ENCODE measurements at regions not wholly inside any gene's neighbourhood (a gene's known extent, or its start where the extent isn't known, plus 50 kb on each side); places are given as distances from the start of the nearest gene placed in this dataset.

GRCh38 chr20:24862186-24862585 is 86.9 kb upstream of the CST7 start:
- Histone ChIP-seq H3K36me3 (replicated peaks in 1 of 2; ENCODE audit: control insufficient read depth in 2 of 2, insufficient read depth in 2 of 2, low read length in 2 of 2) (no peaks in the 10 kb centered on the region), H3K4ac (ENCODE audit: low read length) (no peak overlapping the region), H2AK5ac (ENCODE audit: low read depth, low read length) (no peak overlapping the region), H3K4me1 (ENCODE audit: control insufficient read depth in 2 of 2, insufficient read depth in 1 of 2, low read depth in 1 of 2, low read length in 2 of 2) (no peaks in the 10 kb centered on the region), H3K27ac (replicated peaks; ENCODE audit: low read length) (no peak overlapping the region), H3K4me3 (ENCODE audit: low read length in 2 of 2) (no peak overlapping the region), H3K9ac (ENCODE audit: low read depth, low read length, poor library complexity) (no peak overlapping the region), H2AFZ (ENCODE audit: low read length) (no peak overlapping the region), H3K79me1 (ENCODE audit: low read depth, low read length) (no peaks in the 10 kb centered on the region), H3K9me3 (replicated peaks in 1 of 2; ENCODE audit: control insufficient read depth in 2 of 2, insufficient read depth in 1 of 2, low read depth in 1 of 2, low read length in 2 of 2) (peaks cover 3 to 30% of the 10 kb centered on the region in 2 donors), H2BK5ac (ENCODE audit: low read length) (no peak overlapping the region), H3K18ac (ENCODE audit: low read length) (no peak overlapping the region), H2BK120ac (ENCODE audit: low read depth, low read length) (no peak overlapping the region), H4K8ac (ENCODE audit: low read depth, low read length) (no peak overlapping the region), H4K91ac (ENCODE audit: low read depth, low read length, poor library complexity) (no peak overlapping the region), H3K4me2 (ENCODE audit: insufficient read depth, low read length, poor library complexity, severe bottlenecking) (no peak overlapping the region), H3K27me3 (ENCODE audit: control insufficient read depth in 3 of 3, insufficient read depth in 3 of 3, low read depth in 1 of 3, low read length in 3 of 3) (peaks cover 0 to 2% (median 0%) of the 10 kb centered on the region in 3 experiments), H2BK12ac (ENCODE audit: low read length) (no peak overlapping the region), H3K23ac (ENCODE audit: low read depth, low read length, poor library complexity) (no peak overlapping the region), H3K14ac (ENCODE audit: low read length) (no peak overlapping the region), H2BK15ac (ENCODE audit: low read length) (no peak overlapping the region)
- DNase-seq (ENCODE audit: low spot score) = no peak
- no CpG with 5 or more reads among the region's 4 CpGs for WGBS, 2 donors (ENCODE audit: extremely low coverage in 2 of 2, insufficient read length in 2 of 2, insufficient replicate concordance in 1 of 2)

- Histone ChIP-seq H3K9me3 (replicated peaks in 1 of 2; ENCODE audit: control insufficient read depth in 2 of 2, insufficient read depth in 1 of 2, low read depth in 1 of 2, low read length in 2 of 2) (peaks cover 3 to 29% of the 10 kb centered on the region in 2 donors), H3K18ac (ENCODE audit: low read length) (peak overlapping the region; percentile 29), H2BK5ac (ENCODE audit: low read length) (no peak overlapping the region), H2BK15ac (ENCODE audit: low read length) (no peak overlapping the region), H2BK12ac (ENCODE audit: low read length) (no peak overlapping the region), H2AFZ (ENCODE audit: low read length) (no peak overlapping the region), H3K27ac (replicated peaks; ENCODE audit: low read length) (no peak overlapping the region), H2AK5ac (ENCODE audit: low read depth, low read length) (no peak overlapping the region), H3K4me3 (ENCODE audit: low read length in 2 of 2) (no peak overlapping the region), H3K9ac (ENCODE audit: low read depth, low read length, poor library complexity) (no peak overlapping the region), H4K8ac (ENCODE audit: low read depth, low read length) (no peak overlapping the region), H3K79me1 (ENCODE audit: low read depth, low read length) (no peaks in the 10 kb centered on the region), H3K14ac (ENCODE audit: low read length) (no peak overlapping the region), H3K4ac (ENCODE audit: low read length) (no peak overlapping the region), H4K91ac (ENCODE audit: low read depth, low read length, poor library complexity) (no peak overlapping the region), H3K4me2 (ENCODE audit: insufficient read depth, low read length, poor library complexity, severe bottlenecking) (no peak overlapping the region), H2BK120ac (ENCODE audit: low read depth, low read length) (no peak overlapping the region), H3K23ac (ENCODE audit: low read depth, low read length, poor library complexity) (no peak overlapping the region), H3K36me3 (replicated peaks in 1 of 2; ENCODE audit: control insufficient read depth in 2 of 2, insufficient read depth in 2 of 2, low read length in 2 of 2) (no peaks in the 10 kb centered on the region), H3K27me3 (ENCODE audit: control insufficient read depth in 3 of 3, insufficient read depth in 3 of 3, low read depth in 1 of 3, low read length in 3 of 3) (no peaks in the 10 kb centered on the region), H3K4me1 (ENCODE audit: control insufficient read depth in 2 of 2, insufficient read depth in 1 of 2, low read depth in 1 of 2, low read length in 2 of 2) (no peaks in the 10 kb centered on the region)
- no peak for DNase-seq (ENCODE audit: low spot score)
- WGBS, 2 donors (ENCODE audit: extremely low coverage in 2 of 2, insufficient read length in 2 of 2, insufficient replicate concordance in 1 of 2) = no CpG with 5 or more reads among the region's 6 CpGs
Measured at GRCh38 chr20:24862606-24863005, 86.5 kb upstream of the CST7 start.

GRCh38 chr20:24863356-24863755 is 85.7 kb upstream of the CST7 start:
- Histone ChIP-seq H3K79me1 (ENCODE audit: low read depth, low read length) (no peaks in the 10 kb centered on the region), H3K9ac (ENCODE audit: low read depth, low read length, poor library complexity) (no peak overlapping the region), H3K27me3 (ENCODE audit: control insufficient read depth in 3 of 3, insufficient read depth in 3 of 3, low read depth in 1 of 3, low read length in 3 of 3) (no peaks in the 10 kb centered on the region), H2BK12ac (ENCODE audit: low read length) (no peak overlapping the region), H3K4me2 (ENCODE audit: insufficient read depth, low read length, poor library complexity, severe bottlenecking) (no peak overlapping the region), H2BK15ac (ENCODE audit: low read length) (no peak overlapping the region), H3K14ac (ENCODE audit: low read length) (no peak overlapping the region), H2AFZ (ENCODE audit: low read length) (no peak overlapping the region), H3K4me1 (ENCODE audit: control insufficient read depth in 2 of 2, insufficient read depth in 1 of 2, low read depth in 1 of 2, low read length in 2 of 2) (no peaks in the 10 kb centered on the region), H3K36me3 (replicated peaks in 1 of 2; ENCODE audit: control insufficient read depth in 2 of 2, insufficient read depth in 2 of 2, low read length in 2 of 2) (no peaks in the 10 kb centered on the region), H3K18ac (ENCODE audit: low read length) (no peak overlapping the region), H2BK5ac (ENCODE audit: low read length) (no peak overlapping the region), H2BK120ac (ENCODE audit: low read depth, low read length) (no peak overlapping the region), H2AK5ac (ENCODE audit: low read depth, low read length) (no peak overlapping the region), H3K9me3 (replicated peaks in 1 of 2; ENCODE audit: control insufficient read depth in 2 of 2, insufficient read depth in 1 of 2, low read depth in 1 of 2, low read length in 2 of 2) (peaks cover 3 to 26% of the 10 kb centered on the region in 2 donors), H4K8ac (ENCODE audit: low read depth, low read length) (no peak overlapping the region), H3K23ac (ENCODE audit: low read depth, low read length, poor library complexity) (no peak overlapping the region), H3K4ac (ENCODE audit: low read length) (no peak overlapping the region), H4K91ac (ENCODE audit: low read depth, low read length, poor library complexity) (no peak overlapping the region), H3K27ac (replicated peaks; ENCODE audit: low read length) (no peak overlapping the region), H3K4me3 (ENCODE audit: low read length in 2 of 2) (no peak overlapping the region)
- DNase-seq (ENCODE audit: low spot score) = no peak
- no CpG with 5 or more reads among the region's 2 CpGs for WGBS, 2 donors (ENCODE audit: extremely low coverage in 2 of 2, insufficient read length in 2 of 2, insufficient replicate concordance in 1 of 2)

GRCh38 chr20:24866008-24866407 is 83.1 kb upstream of the CST7 start:
- H3K4ac ChIP-seq (ENCODE audit: low read length) = no peak overlapping the region
- peaks cover 0 to 4% of the 10 kb centered on the region in 2 donors for H3K4me1 ChIP-seq (ENCODE audit: control insufficient read depth in 2 of 2, insufficient read depth in 1 of 2, low read depth in 1 of 2, low read length in 2 of 2)
- no peak overlapping the region for H2BK120ac ChIP-seq (ENCODE audit: low read depth, low read length)
- no peak overlapping the region for H3K14ac ChIP-seq (ENCODE audit: low read length)
- no peaks in the 10 kb centered on the region for H3K79me1 ChIP-seq (ENCODE audit: low read depth, low read length)
- H2AFZ ChIP-seq (ENCODE audit: low read length) = no peak overlapping the region
- H2BK12ac ChIP-seq (ENCODE audit: low read length) = no peak overlapping the region
- H4K8ac ChIP-seq (ENCODE audit: low read depth, low read length) = no peak overlapping the region
- no peak overlapping the region for H3K4me3 ChIP-seq (ENCODE audit: low read length in 2 of 2)
- no peak overlapping the region for H4K91ac ChIP-seq (ENCODE audit: low read depth, low read length, poor library complexity)
- no peak overlapping the region for H2AK5ac ChIP-seq (ENCODE audit: low read depth, low read length)
- no peak overlapping the region for H3K18ac ChIP-seq (ENCODE audit: low read length)
- no peak overlapping the region for H3K4me2 ChIP-seq (ENCODE audit: insufficient read depth, low read length, poor library complexity, severe bottlenecking)
- no CpG with 5 or more reads among the region's 1 CpG for WGBS, 2 donors (ENCODE audit: extremely low coverage in 2 of 2, insufficient read length in 2 of 2, insufficient replicate concordance in 1 of 2)
- H3K23ac ChIP-seq (ENCODE audit: low read depth, low read length, poor library complexity) = no peak overlapping the region
- DNase-seq (ENCODE audit: low spot score) = no peak
- no peak overlapping the region for H3K9ac ChIP-seq (ENCODE audit: low read depth, low read length, poor library complexity)
- H3K27ac ChIP-seq (replicated peaks; ENCODE audit: low read length) = no peak overlapping the region
- peaks cover 3 to 23% of the 10 kb centered on the region in 2 donors for H3K9me3 ChIP-seq (replicated peaks in 1 of 2; ENCODE audit: control insufficient read depth in 2 of 2, insufficient read depth in 1 of 2, low read depth in 1 of 2, low read length in 2 of 2)
- no peaks in the 10 kb centered on the region for H3K36me3 ChIP-seq (replicated peaks in 1 of 2; ENCODE audit: control insufficient read depth in 2 of 2, insufficient read depth in 2 of 2, low read length in 2 of 2)
- no peaks in the 10 kb centered on the region for H3K27me3 ChIP-seq (ENCODE audit: control insufficient read depth in 3 of 3, insufficient read depth in 3 of 3, low read depth in 1 of 3, low read length in 3 of 3)
- H2BK15ac ChIP-seq (ENCODE audit: low read length) = no peak overlapping the region
- H2BK5ac ChIP-seq (ENCODE audit: low read length) = no peak overlapping the region
